ENCODE measurements at regions not wholly inside any gene's neighbourhood (a gene's known extent, or its start where the extent isn't known, plus 50 kb on each side); places are given as distances from the start of the nearest gene placed in this dataset.

DNA sequence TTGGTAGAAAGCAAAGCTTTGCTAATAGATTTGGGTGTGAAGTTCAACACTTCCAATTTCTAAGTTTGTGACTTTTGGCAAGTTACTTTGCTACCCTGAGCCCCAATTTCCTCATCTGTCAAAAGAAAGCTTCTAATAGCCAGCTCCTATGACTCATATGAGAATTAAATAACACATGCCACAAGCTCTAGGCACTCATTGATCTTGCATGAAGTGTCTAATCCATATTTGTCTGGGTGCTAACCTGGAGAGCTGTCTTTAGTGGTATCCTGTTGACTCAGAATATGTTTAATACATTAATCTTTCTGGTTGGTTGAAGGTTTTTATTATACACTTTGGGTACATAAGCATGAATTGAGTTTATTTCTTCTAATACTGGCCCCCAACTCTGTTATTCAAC, 188.8 kb downstream of the POSTN start:
- no peak for DNase-seq (ENCODE audit: low read depth)

DNA sequence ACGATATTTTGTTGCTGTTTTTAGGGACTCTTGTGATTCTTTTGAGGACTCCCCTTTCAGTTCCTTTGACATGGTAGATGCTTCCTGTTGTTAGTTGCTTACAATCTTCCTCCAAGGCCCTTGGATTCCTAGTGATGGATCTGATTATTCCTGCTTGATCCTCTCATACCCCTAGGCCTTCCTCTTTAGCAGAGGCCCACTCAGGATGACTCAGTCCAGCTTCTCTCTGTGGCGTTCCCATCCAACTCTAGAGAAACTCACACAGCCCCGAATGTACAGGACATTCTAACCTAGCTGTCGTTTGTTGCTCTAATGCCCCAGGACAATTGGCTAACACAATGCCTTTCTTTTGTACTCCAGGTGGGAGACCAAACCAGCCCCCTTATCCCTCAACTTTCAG, 191.4 kb downstream of the POSTN start:
- no peak for DNase-seq (ENCODE audit: low read depth)

GRCh38 chr13:37406031-37406430, 192.5 kb downstream of the POSTN start:
- no peak for DNase-seq (ENCODE audit: low read depth)

- DNase-seq (ENCODE audit: low read depth) = peak; percentile 92
Measured at GRCh38 chr13:37403776-37404527, 194.6 kb downstream of the POSTN start.

- DNase-seq (ENCODE audit: low read depth) = no peak
Measured at GRCh38 chr13:37401721-37402120, 196.8 kb downstream of the POSTN start.

DNA sequence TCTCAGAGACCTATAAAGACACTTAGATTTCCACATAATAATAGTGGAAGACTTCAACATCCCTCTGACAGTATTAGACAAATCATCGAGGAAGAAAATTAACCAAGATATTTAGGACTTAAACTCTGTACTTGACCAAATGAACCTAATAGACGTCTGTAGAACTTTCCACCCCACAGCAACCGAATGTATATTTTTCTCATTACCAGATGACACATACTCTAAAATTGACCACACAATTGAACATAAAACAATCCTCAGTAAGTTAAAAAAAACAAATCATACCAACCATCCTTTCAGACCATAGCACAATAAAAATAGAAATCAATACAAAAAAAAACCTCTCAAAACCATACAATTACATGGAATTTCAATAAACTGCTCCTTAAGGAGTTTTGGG, 201.0 kb downstream of the POSTN start:
- DNase-seq (ENCODE audit: low read depth) = no peak

DNA sequence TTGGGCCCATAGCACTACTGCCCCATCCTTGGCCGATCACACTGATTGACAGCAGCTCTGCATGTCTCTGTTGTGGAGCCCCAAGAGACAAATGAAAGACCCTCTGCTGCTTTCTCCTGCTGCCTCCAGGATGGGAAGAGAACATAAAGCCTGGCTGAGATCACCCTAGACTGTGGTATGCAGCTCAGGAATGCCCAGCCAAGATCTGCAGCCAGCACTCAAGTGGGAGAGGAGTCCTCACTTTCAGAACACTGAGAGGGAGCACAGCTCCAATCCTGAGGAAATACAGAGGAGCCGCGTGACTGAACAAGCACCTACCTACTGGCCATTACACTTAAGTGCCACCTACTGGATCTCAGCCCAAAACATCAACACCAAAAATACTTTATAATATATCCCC, 203.0 kb downstream of the POSTN start:
- no peak for DNase-seq (ENCODE audit: low read depth)

DNA sequence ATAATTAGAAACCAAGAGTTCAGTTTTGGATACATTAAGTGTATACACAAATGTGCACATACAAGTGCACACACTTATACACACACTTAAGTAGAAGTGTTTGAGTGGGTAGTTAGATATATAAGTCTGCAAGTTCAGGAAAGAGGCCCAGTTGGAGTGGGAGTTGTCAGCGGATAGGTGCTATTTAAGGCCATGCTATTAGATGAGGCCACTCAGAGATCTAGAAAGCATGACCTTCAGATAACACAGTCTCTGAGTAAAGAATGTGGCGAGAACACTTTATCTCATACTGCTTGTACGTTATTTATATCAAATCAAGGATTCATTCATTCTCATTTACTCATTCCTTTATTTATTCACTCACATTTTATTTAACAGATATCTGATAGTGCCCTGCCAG, 206.2 kb downstream of the POSTN start:
- DNase-seq (ENCODE audit: low read depth) = no peak

- no peak for DNase-seq (ENCODE audit: low read depth)
Measured at GRCh38 chr13:37390735-37391134, 207.8 kb downstream of the POSTN start.

DNA sequence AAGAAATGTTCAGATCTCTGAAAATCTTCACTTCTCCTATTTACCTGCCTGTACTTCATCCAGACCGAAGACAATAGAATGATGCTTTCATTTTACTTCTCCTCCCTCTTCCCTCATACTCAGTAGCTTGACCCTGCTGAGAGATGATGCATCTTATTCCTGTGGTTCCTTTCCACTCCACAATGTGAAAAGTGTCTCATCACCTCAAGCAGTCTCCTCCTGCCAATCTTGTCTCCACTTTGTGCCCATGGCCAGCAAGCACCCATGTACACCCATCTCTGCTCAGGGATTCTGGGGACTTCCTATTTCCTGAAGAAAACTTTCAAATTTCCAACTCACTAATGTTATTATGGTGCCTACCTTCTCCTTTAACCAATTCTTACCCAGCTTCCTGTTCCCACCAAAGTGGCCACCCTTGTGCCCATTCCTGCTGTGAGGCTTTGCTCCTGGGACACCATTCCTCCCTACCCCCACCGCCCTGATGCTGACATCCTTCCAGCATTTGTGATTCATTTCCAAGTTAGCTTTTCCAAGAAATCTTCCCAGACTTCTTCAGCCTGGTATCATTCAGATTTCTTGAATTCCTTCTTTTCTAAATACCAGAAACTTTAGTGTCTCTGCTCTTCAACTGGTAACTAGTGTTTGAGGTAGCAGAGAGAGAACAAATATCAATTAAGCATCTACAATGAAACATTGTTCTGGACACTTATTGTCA, 212.5 kb downstream of the POSTN start:
- peak; percentile 35 for DNase-seq (ENCODE audit: low read depth)

- DNase-seq (ENCODE audit: low read depth) = no peak
Measured at GRCh38 chr13:37385248-37385647, 213.3 kb downstream of the POSTN start.

- DNase-seq (ENCODE audit: low read depth) = no peak
Measured at GRCh38 chr13:37383856-37384370, 214.7 kb downstream of the POSTN start.

- no peak for DNase-seq (ENCODE audit: low read depth)
Measured at GRCh38 chr13:37383046-37383445, 215.5 kb downstream of the POSTN start.

DNA sequence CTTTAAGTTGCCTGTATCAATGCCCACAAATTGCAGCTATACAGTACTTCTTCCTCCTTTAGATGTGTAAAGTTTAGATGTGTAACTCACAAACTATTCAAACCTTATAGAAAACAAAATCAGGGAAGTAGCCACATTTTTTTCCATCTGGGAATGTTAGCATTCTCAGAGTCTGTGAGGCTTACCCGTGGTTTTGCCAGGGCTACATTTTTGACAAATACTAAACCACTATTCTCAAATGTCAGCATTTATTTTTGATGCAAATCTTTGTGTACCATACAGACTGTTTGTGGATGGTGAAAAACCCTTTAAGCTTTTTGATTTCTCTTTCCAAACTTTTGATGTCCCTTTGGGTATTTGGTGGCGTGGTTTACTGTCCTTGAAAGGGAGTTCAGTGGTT, 216.4 kb downstream of the POSTN start:
- DNase-seq (ENCODE audit: low read depth) = no peak

- DNase-seq (ENCODE audit: low read depth) = peak; percentile 53
Measured at GRCh38 chr13:37381502-37381901, 217.1 kb downstream of the POSTN start.

DNA sequence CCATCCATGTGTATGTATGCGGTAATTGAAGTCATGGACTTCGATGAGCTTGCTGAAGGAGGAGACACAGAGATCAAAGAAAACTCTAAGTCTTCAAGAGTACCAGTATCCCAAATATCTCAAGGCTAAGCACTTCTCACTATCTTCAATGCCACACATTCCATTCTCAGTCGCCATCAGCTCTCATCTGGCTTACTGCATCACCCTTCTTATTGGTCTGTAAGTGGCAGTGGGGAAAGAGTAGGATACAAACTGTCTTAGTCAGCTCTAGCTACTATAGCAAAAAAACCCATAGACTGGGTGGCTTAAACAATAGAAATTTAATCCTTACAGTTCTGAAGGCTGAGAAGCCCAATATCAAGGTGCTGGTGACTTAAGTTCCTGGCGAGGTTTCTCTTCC, 218.7 kb downstream of the POSTN start:
- DNase-seq (ENCODE audit: low read depth) = no peak

GRCh38 chr13:37375724-37376123, 222.8 kb downstream of the POSTN start:
- DNase-seq (ENCODE audit: low read depth) = no peak

DNA sequence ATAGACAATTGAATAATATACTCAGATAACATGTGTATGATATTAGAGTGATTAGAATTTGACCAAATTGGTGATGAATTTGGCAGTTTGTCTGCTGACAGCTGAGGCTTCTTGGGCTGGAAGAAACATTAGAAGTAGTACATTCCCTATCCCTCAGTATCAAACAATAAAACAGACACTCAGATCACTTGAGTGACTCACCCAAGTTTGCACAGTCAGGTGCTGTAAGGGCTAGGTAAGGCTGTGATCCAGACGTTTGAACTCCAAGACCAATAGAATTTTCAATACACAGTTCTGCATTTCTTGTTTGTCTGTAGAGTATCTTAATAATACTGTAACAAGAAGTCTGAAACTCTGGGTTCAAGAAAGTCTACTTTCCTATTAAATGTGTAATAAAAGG, 223.5 kb downstream of the POSTN start:
- DNase-seq (ENCODE audit: low read depth) = no peak

- peak; percentile 25 for DNase-seq (ENCODE audit: low read depth)
Measured at GRCh38 chr13:37369616-37370015, 229.0 kb downstream of the POSTN start.

GRCh38 chr13:37368501-37368900, 230.1 kb downstream of the POSTN start:
- no peak for DNase-seq (ENCODE audit: low read depth)

DNA sequence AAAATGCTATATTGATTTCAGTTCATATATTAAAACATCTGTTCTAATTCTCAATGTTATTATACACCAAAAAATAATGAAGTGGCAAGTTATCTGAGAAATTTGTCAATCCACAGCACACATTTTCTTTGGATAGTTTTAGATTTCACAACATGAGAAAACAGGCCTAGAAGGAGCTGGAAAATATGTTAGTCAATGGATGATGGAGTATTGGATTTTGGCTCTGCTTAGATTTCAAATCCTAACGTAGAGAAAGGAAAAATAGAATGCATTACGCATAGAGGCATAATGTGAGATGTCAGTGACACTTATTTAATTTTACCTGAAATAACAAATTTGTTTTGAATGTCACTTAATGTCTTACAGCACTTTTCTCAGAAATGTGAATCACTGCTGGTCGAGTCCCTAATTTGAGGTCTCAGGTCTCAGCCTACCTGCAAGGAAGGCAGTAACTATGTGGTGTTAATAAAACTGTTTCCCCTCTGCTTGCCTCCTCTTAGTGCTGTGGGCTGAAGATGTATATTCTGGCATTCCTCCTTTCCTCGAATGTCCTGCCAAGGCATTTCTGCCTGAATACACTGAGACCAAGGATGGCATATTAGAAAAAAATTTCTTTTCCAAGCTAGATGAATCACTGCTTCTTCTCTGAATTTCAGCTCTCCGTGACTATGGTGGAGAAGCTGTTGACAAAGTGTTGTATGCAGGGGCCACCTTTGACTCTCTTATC, 232.4 kb downstream of the POSTN start:
- DNase-seq (ENCODE audit: low read depth) = no peak

DNA sequence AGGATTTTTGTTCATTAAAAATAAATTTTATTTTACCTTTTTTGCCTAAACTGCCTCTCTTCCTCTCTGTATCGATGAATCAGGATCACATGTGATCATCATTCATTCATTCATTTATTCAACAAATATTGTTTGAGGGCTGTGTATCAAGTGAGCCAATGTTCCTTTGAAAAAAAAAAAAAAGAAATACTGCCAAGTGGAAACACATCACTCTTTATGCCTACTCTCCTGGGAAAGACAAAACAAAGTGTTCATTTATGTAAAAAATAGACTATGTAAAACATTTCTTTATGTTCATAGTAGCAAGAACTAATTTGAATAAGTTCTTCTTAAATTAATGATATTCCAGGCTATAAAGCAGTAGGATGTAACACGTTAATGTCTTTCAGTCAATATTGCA, 233.1 kb downstream of the POSTN start:
- DNase-seq (ENCODE audit: low read depth) = no peak

DNA sequence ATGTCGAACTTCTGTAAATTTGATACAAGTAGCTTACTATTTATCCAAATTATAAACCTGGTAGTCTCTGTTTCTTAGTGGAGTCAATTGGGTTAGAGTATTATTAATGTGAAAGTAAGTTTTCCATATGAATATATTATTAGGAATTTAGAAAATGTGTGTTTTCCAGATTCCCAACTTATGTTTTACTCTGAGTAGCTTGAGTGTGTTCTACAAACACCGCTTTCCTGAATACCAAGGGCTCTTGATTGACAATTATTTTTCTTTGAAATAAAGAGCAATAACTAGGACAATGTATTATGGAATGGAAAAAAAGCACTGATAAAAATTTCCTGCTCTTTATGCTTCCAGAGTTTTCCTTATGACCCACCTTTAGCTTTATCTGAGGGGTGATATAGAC, 233.6 kb downstream of the POSTN start:
- DNase-seq (ENCODE audit: low read depth) = no peak
